Thyroid gland (tissue), 4 donors: ENCODE measurements at regions not wholly inside any gene's neighbourhood (a gene's known extent, or its start where the extent isn't known, plus 50 kb on each side); places are given as distances from the start of the nearest gene placed in this dataset.

Experiments
- CTCF ChIP-seq, 6 experiments: fragments of 200-600 bp in 3 of 6; fragments of 450-650 bp in 3 of 6; sonication (generic) in 3 of 6; IDR thresholded peaks; one replicate each; pipeline ENCODE4 v1.5.1; 2016 to 2019; ENCODE audit warnings: antibody characterized with exemption in 6 of 6, mild to moderate bottlenecking in 2 of 6, inconsistent platforms in 1 of 6, moderate library complexity in 1 of 6
- POLR2A ChIP-seq, 2 donors: fragments of 450-650 bp; IDR thresholded peaks; one replicate each; pipeline ENCODE4 v1.6.1; 2017; ENCODE audit warnings: antibody characterized with exemption in 2 of 2, mild to moderate bottlenecking in 2 of 2, moderate library complexity in 1 of 2

GRCh38 chr2:175454953-175455389 is 273.5 kb upstream of the ATP5MC3 start:
- TF ChIP-seq CTCF (IDR thresholded peaks at IDR 0.05) = no peak
- TF ChIP-seq POLR2A (IDR thresholded peaks at IDR 0.05) = no peak
